ENCODE measurements at regions not wholly inside any gene's neighbourhood (a gene's known extent, or its start where the extent isn't known, plus 50 kb on each side); places are given as distances from the start of the nearest gene placed in this dataset.

DNA sequence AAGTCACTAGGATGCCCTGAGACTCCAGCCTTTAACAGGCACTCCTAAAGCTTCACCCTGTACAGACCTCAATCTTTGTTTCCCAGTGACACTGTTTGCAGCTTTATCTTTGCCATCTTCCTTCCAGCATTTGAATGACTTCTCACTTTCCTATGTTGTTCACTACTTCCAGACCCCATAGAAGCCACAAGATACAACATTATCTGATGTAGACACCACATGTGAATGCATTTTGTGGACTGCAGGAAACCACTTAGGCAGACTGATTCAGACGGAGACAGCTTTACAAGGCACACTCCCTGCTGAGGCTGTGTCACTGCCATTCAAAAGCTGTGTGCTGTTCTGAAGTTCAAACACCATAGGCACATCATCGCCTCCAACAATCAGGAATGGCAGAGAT is 67.3 kb upstream of the SPATS2L start:
- DNase-seq (ENCODE audit: extremely low read depth, low read depth): no peak

DNA sequence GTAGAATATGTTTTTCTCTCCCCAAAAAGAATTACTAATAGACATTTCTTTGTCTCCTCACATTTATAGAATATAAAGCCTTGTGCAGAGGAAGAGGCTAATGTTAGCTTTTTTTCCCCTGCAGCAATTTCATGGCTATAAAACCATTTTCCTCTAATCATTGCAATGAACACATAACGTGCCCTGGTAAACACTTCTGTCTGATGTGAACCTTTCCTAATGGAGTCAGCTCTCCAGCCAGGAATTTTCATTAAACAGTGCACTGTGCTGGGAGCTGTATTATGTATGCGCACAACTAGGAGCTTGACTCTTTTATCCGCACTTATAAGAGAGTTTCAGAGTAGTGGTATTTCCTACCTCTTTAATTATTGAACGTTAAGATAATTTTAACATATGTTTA is 63.9 kb upstream of the SPATS2L start:
- no peak for DNase-seq (ENCODE audit: extremely low read depth, low read depth)

DNA sequence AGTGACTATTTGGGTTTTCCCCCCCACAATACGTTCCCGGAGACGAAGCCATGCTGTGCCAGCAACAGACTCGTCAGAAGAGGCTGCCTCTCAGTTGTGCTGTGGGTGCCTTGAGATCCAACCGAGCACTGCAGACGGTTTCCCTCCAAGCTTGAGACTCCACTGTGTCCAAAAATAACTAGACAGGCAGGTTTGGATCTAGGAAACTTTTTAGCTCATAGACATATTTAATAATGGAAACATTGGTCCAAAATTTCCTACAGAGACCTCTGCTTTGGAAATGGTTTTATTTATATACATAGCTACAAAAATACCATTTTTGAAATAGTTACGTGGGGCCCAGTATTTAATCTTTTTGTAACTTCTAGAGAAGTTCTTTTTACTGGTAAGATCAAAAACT is 63.1 kb upstream of the SPATS2L start:
- DNase-seq (ENCODE audit: extremely low read depth, low read depth): no peak

DNA sequence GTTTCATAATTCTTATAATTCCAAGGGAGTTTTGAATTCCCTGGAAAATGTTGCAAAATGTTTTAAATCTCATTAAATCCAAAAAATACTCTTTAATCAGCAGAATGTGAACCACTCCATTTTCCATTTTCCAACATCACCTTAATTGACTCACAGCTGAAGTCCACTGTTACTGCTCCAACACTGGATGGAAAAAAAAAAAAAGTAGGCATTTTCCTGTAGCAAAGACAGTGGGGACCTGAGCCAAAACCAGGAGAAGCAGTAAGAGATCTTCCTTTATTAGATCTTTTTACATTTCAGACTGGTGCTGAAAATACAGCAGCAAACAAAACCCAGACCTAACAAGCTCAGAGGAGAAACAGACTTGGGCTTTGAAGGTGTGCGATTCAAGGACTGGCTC is 62.4 kb upstream of the SPATS2L start:
- DNase-seq (ENCODE audit: extremely low read depth, low read depth): no peak

DNA sequence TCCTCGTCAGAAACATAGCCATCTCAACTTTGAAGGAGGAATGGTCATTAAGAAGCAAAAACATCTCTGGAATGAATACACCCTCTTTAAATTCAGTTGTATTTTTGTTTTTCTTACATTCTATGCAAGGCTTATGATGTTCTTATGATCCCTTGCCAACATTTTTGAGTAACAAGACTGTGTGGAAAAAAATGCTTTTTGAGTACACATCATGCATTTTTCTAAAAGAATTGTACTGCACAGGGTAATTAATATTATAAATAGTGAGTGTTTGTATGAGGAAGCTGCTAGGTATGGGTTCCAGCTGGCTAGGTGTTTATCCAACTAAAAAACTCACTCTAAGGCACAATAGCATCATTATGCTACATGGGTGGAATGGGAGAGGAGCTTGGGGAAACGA is 59.0 kb upstream of the SPATS2L start:
- no peak for DNase-seq (ENCODE audit: extremely low read depth, low read depth)

DNA sequence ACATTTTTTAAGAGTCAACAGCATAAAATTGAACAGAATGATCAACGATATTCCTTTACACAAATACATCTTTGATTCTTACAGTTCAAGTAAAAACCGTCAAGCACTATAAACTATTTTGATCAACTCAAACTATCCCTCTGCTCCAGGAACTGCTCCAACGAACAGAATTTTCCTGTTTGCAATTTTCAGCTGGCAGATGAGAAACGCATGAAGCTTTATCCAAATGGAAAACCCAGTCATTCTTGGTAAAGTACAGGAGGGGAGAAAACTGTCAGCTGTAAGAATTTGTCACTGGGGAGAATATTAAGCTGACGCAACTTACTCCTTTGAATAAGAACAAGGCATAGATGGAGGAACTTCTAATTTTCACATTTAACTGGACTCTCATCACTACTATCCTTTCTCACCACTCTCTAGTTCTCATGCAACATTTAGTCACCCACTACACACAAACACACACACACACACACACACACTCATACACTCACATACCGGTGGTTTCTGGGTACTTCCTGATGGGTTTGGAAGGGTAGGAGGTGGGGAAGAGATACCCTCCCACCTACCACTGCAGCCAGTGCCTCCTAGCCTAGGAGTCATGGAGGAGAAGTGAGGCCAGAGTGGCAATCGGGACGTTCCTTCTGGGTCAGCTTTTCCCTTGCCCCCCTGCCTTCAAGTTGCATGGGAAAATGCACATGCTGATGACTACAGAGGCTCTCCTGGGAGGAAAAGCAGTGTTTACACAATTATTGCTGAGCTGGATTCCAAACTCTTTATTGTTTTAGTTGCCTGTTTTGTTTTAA is 54.0 kb upstream of the SPATS2L start:
- DNase-seq (ENCODE audit: extremely low read depth, low read depth): no peak

DNA sequence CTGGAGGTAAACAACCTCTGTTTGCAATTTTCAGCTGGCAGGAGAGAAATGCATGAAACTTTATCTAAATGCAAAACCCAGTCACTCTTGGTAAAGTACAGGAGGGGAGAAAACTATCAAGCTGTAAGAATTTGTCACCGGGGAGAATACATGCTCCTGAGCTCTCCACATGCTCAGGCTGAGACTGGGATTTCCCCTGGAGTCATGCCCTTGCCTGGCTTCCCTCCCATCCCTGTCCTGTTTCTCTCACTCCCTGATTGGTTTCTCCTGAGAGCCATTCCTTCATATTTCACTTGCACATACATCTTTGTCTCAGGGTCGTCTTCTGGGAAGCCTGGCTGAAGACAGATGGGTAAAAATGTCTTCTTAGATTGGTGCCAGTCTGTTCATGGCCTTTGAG is 52.9 kb upstream of the SPATS2L start:
- no peak for DNase-seq (ENCODE audit: extremely low read depth, low read depth)

DNA sequence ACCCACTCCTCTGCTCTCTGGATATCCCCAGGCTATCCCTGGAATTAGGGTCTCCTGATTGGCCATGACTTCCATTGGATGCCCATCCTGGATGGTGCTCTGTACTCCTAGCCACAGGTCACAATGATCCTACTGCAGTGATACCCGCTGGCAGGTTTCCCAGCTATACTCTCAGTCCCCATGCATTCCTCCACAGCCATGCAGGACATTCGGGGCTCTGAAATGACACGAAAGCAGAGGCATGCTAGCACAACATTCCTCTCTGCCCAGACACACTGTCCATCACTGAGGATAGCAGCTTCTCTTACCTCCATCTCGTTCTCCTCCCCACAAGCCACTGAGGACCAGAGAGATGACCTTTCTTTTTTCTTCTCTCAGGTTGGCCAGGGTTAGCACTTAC is 51.7 kb upstream of the SPATS2L start:
- DNase-seq (ENCODE audit: extremely low read depth, low read depth): no peak

DNA sequence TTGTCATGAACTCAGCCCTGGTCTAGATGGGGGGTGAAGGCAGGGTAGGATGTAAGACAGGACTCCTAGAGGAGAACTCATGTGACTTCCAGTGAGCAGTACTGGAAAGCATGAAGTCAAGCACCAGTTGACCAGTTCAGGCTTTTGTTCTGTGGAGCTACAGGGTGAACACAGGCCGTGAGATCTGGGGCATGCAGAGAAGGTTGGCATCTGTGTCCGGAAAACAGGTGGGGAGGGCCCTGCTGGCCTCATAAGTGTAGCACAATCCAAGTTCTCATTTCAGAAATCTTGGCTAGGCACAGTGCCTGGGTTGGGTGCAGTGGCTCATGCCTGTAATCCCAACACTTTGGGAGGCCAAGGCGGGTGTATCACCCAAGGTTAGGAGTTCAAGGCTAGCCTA is 50.9 kb upstream of the SPATS2L start:
- no peak for DNase-seq (ENCODE audit: extremely low read depth, low read depth)
